H1 (cell line): ENCODE measurements at regions not wholly inside any gene's neighbourhood (a gene's known extent, or its start where the extent isn't known, plus 50 kb on each side); places are given as distances from the start of the nearest gene placed in this dataset.

Experiments
- HDAC6 ChIP-seq: IDR thresholded peaks from one replicate; pipeline ENCODE4 v1.7.1; 2012; ENCODE audit warnings: low read depth, mild to moderate bottlenecking, inconsistent platforms, low read length, moderate library complexity
- SP1 ChIP-seq: IDR thresholded peaks from 2 replicates; pipeline ENCODE4 v1.6.1; 2011; ENCODE audit warnings: low read depth, low read length
- YY1 ChIP-seq: IDR thresholded peaks from 2 replicates; pipeline ENCODE4 v1.6.1; 2011; ENCODE audit warnings: low read depth, mild to moderate bottlenecking, low read length

DNA sequence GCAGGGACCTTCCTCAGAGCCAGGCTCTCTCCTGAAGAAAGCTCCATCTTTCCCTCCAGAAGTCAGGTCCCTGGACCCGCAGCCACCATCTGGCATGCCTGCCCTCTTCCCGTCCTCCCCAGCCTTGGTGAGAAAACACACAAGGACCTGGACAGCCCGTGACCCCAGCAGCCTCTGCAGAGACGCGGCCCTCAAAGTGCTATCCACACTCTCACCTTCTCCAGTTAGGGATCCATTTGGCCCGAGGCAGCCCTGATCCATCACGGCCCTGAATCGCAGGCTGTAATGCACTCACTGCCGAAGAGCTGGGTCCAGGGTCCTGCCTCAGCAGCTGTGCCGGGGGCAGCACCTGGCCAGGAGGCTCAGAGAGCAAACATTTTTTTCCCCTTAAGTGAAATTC is 185.1 kb downstream of the OLFM1 start (continued):
- no peak for TF ChIP-seq YY1
- no peak for TF ChIP-seq SP1
- no peak for TF ChIP-seq HDAC6
